GM06990 (cell line): ENCODE measurements at regions not wholly inside any gene's neighbourhood (a gene's known extent, or its start where the extent isn't known, plus 50 kb on each side); places are given as distances from the start of the nearest gene placed in this dataset.

Source experiments
- DNase-seq: peaks from one replicate; pipeline ENCODE4 v3.0.0-alpha.2; 2011; ENCODE audit not compliant: insufficient read length; ENCODE audit errors: extremely low read depth
- H3K27me3 ChIP-seq: replicated peaks from 2 replicates; pipeline ENCODE4 v1.6.0; 2011; ENCODE audit warnings: low read length; ENCODE audit not compliant: control insufficient read depth, insufficient read depth
- H3K36me3 ChIP-seq: 2 replicates; pipeline ENCODE4 v1.5.1; 2011; ENCODE audit warnings: low read length; ENCODE audit not compliant: control insufficient read depth, insufficient read depth
- H3K4me3 ChIP-seq: replicated peaks from 2 replicates; pipeline ENCODE4 v1.5.1; 2011; ENCODE audit warnings: low read depth, mild to moderate bottlenecking, control low read depth, low read length
- TF ChIP-seq, protein P1 (sequence below): IDR thresholded peaks from 2 replicates; pipeline ENCODE4 v1.5.1; 2011; ENCODE audit warnings: low read length, control low read depth, mild to moderate bottlenecking, inconsistent platforms; ENCODE audit not compliant: insufficient read depth, poor library complexity, severe bottlenecking

DNA sequence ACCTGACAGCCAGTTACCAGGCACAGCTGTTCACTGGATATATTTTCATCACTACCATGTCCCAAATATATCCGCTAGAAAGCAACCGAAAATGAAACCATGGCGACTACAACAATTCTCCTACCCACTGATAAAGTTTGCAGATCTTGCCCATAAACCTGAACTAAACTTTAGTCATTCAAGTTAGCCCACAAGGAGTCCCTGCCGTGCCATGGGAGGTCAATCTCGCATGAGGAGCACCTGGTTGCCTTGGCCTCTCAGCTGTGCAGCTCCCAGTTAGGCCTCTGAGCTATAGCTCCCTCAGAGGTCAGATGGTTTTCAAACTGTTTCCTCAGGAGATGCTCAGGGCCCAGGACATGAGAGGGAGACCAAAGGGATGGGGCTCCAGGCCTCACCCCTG lies 211.1 kb upstream of the RNF32 start:
- no peak for DNase-seq
- TF ChIP-seq, protein P1, sequence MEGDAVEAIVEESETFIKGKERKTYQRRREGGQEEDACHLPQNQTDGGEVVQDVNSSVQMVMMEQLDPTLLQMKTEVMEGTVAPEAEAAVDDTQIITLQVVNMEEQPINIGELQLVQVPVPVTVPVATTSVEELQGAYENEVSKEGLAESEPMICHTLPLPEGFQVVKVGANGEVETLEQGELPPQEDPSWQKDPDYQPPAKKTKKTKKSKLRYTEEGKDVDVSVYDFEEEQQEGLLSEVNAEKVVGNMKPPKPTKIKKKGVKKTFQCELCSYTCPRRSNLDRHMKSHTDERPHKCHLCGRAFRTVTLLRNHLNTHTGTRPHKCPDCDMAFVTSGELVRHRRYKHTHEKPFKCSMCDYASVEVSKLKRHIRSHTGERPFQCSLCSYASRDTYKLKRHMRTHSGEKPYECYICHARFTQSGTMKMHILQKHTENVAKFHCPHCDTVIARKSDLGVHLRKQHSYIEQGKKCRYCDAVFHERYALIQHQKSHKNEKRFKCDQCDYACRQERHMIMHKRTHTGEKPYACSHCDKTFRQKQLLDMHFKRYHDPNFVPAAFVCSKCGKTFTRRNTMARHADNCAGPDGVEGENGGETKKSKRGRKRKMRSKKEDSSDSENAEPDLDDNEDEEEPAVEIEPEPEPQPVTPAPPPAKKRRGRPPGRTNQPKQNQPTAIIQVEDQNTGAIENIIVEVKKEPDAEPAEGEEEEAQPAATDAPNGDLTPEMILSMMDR, result no peak
- H3K36me3 ChIP-seq, result no peaks in the 10 kb centered on the region
- H3K27me3 ChIP-seq, result no peaks in the 10 kb centered on the region
- H3K4me3 ChIP-seq, result no peak overlapping the region

DNA sequence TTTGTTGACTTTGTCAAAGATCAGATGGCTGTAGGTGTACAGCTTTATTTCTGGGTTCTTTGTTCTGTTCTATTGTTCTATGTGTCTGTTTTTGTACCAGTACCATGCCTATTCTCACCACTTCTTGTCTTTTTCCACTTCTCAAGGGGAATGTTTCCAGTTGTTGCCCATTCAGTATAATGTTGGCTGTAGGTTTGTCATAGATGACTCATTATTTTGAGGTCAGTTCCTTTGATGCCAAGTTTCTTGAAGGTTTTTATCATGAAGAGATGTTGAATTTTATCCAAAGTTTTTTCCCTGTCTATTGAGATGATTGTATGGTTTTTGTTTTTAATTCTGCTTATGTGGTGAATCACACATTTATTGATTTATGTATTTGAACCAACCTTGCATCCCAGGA lies 216.7 kb upstream of the RNF32 start:
- no peak for DNase-seq
- TF ChIP-seq, protein P1, result no peak
- no peaks in the 10 kb centered on the region for H3K36me3 ChIP-seq
- H3K27me3 ChIP-seq, result no peaks in the 10 kb centered on the region
- H3K4me3 ChIP-seq, result no peak overlapping the region

DNA sequence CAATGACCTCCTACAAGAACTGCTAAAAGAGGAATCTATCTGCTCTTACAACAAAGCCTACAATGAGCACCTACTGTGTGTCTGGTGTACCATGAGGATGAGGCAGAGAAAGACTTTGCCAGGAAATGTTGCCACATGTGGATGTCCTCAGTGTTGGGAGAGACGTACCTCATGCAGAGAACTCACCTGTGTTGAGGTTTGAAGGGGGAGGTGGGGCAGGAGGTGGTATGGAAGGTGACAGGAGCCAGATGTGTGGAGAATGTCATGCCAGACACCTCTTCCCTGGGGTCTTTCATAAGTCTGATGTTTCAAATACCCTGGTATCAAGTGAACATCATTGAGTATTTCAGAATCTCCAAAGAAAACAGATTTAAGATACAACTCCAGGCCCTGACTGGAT lies 220.1 kb upstream of the RNF32 start:
- no peak overlapping the region for H3K4me3 ChIP-seq
- no peaks in the 10 kb centered on the region for H3K27me3 ChIP-seq
- no peak for DNase-seq
- TF ChIP-seq, protein P1, result no peak
- no peaks in the 10 kb centered on the region for H3K36me3 ChIP-seq

DNA sequence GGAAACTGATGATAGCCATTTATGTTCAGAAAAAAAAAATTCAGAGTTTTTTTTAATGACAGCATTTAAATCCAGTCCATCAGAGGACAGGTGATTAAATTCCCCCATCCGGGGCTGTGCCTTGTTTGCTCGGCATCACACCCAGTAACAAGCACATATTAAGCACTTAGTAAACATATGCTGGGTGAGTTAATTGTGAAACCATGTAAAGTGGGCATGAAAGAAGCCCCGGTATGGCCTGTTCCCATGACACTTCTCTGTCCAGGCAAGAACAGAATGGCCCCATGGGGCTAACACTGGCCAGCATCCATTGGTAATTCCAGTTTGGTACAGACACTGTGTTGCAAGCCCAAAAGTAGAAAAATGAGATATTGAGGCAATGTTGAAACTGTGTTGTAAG lies 220.8 kb upstream of the RNF32 start:
- DNase-seq, result no peak
- H3K27me3 ChIP-seq, result no peaks in the 10 kb centered on the region; the same call in none of the 2 replicates

DNA sequence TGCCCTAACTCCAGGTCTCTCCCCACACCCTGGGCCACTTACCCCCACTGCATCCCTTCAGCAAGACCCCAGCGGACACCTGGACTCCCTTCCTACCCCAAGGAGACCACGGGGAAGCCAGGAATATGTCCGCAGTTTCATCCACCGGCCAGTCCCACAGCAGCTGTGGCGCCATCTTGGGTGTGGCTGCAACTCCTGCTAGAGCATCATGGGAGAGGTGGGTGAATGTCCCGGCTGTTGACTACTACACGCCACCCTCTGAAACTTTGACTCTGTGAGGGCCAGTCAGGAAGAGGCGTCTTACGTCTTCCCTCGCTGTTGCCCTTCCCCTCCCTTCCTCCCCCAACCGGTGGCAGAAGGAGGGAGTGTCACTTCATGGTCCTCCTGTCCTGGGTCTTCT lies 238.3 kb upstream of the RNF32 start:
- no peak for DNase-seq
- TF ChIP-seq, protein P1, result no peak
- Histone ChIP-seq H3K36me3 (no peaks in the 10 kb centered on the region), H3K27me3 (no peaks in the 10 kb centered on the region; the same call in 1 of the 2 replicates), H3K4me3 (no peak overlapping the region)

More for the DNA sequence above, 220.8 kb upstream of the RNF32 start:
- TF ChIP-seq, protein P1, result no peak
- no peak overlapping the region for H3K4me3 ChIP-seq
- no peaks in the 10 kb centered on the region for H3K36me3 ChIP-seq

DNA sequence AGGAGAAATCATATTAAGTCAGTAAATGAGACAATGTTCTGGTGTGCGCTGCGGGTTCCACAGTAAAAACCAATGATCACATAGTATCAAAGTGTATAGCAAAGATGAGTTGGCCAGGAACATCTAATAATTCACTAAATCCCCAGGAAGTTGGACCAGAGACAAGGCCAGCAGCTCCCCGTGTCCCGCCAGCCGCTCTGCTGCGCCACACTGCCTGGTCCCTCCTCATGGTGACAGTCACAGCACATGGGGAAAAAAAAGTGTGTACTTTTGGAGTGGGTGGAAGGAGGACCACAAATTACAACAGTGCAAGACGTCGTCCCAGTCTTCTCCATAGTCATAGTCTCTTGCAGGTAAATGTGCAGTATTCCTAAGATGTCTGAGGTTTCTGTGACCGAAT lies 239.0 kb upstream of the RNF32 start:
- TF ChIP-seq, protein P1, result no peak
- Histone ChIP-seq H3K27me3 (no peaks in the 10 kb centered on the region; the same call in 1 of the 2 replicates), H3K36me3 (no peaks in the 10 kb centered on the region), H3K4me3 (no peak overlapping the region)
- no peak for DNase-seq
